GM19239 (cell line): ENCODE measurements at regions not wholly inside any gene's neighbourhood (a gene's known extent, or its start where the extent isn't known, plus 50 kb on each side); places are given as distances from the start of the nearest gene placed in this dataset.
"Not testable (repeated sequence)": the region's sequence is repeated elsewhere in the genome, so short reads cannot be mapped to it uniquely, and the experiment has no call there.

Experiments used
- DNase-seq: peaks from one replicate; pipeline ENCODE4 v3.0.0; 2011; ENCODE audit warnings: low spot score; ENCODE audit not compliant: insufficient read length
- FAIRE-seq: peaks from 2 replicates; lab custom pipeline; 2011; peaks lifted over from hg19 to GRCh38; lab: Jason Lieb, UNC

- FAIRE-seq (no peak), DNase-seq (no peak)
These were observed 217.5 kb downstream of the KCTD12 start for GRCh38 chr13:76668716-76669115.

- DNase-seq, result no peak
- FAIRE-seq, result no peak
These were observed 218.1 kb downstream of the KCTD12 start for GRCh38 chr13:76668141-76668540.

- DNase-seq, result no peak
- no peak for FAIRE-seq
These were observed 218.7 kb downstream of the KCTD12 start for GRCh38 chr13:76667551-76667950.

GRCh38 chr13:76663592-76664335 lies 222.4 kb downstream of the KCTD12 start:
- no peak for FAIRE-seq
- no peak for DNase-seq

- DNase-seq, FAIRE-seq: not testable (repeated sequence)
These were observed 227.1 kb downstream of the KCTD12 start for GRCh38 chr13:76659074-76659473.

- DNase-seq (no peak), FAIRE-seq (no peak)
These were observed 229.7 kb downstream of the KCTD12 start for GRCh38 chr13:76656500-76656899.

- DNase-seq, result no peak
- no peak for FAIRE-seq
These were observed 230.1 kb downstream of the KCTD12 start for GRCh38 chr13:76656056-76656455.

- DNase-seq (no peak), FAIRE-seq (no peak)
These were observed 231.9 kb downstream of the KCTD12 start for GRCh38 chr13:76654263-76654662.

GRCh38 chr13:76651286-76651685 lies 234.9 kb downstream of the KCTD12 start:
- FAIRE-seq (no peak), DNase-seq (no peak)

GRCh38 chr13:76647550-76647949 lies 238.7 kb downstream of the KCTD12 start:
- no peak for DNase-seq
- no peak for FAIRE-seq

- FAIRE-seq, result no peak
- DNase-seq, result no peak
These were observed 239.3 kb downstream of the KCTD12 start for GRCh38 chr13:76646946-76647345.

GRCh38 chr13:76645632-76646031 lies 240.6 kb downstream of the KCTD12 start:
- FAIRE-seq, result no peak
- no peak for DNase-seq

- DNase-seq (no peak), FAIRE-seq (no peak)
These were observed 241.3 kb downstream of the KCTD12 start for GRCh38 chr13:76644906-76645305.

GRCh38 chr13:76643596-76643995 lies 242.6 kb downstream of the KCTD12 start:
- FAIRE-seq (no peak), DNase-seq (no peak)

GRCh38 chr13:76641056-76641455 lies 245.1 kb downstream of the KCTD12 start:
- no peak for FAIRE-seq

GRCh38 chr13:76638882-76639281 lies 247.3 kb downstream of the KCTD12 start:
- DNase-seq (no peak), FAIRE-seq (no peak)

More at GRCh38 chr13:76641056-76641455, 245.1 kb downstream of the KCTD12 start:
- no peak for DNase-seq

- no peak for DNase-seq
- FAIRE-seq, result no peak
These were observed 248.0 kb downstream of the KCTD12 start for GRCh38 chr13:76638181-76638580.

GRCh38 chr13:76637641-76638141 lies 248.5 kb downstream of the KCTD12 start:
- DNase-seq, result no peak
- no peak for FAIRE-seq

- no peak for DNase-seq
- FAIRE-seq, result no peak
These were observed 249.4 kb downstream of the KCTD12 start for GRCh38 chr13:76636829-76637228.

- DNase-seq (no peak), FAIRE-seq (no peak)
These were observed 250.7 kb downstream of the KCTD12 start for GRCh38 chr13:76635232-76636230.
